Ovary (tissue), 7 donors: ENCODE measurements at regions not wholly inside any gene's neighbourhood (a gene's known extent, or its start where the extent isn't known, plus 50 kb on each side); places are given as distances from the start of the nearest gene placed in this dataset.

Experiments used
- DNase-seq, 5 donors: peaks; one replicate each; pipeline ENCODE4 v3.0.0-alpha.2; 2019 to 2020
- H3K27ac ChIP-seq, 2 donors: fragments of 200-600 bp; one replicate each; pipeline versions ENCODE4 v1.5.1 to v1.8.0; 2019 to 2022
- H3K27me3 ChIP-seq: fragments of 200-600 bp; one replicate; pipeline ENCODE4 v1.8.0; 2022
- H3K36me3 ChIP-seq: fragments of 200-600 bp; sonication (generic); one replicate; pipeline ENCODE4 v1.5.1; 2019
- H3K4me1 ChIP-seq: one replicate; pipeline ENCODE4 v1.8.1; 2013; ENCODE audit warnings: mild to moderate bottlenecking, moderate library complexity; ENCODE audit not compliant: insufficient read depth
- H3K4me3 ChIP-seq: fragments of 200-600 bp; sonication (generic); one replicate; pipeline ENCODE4 v1.5.1; 2017
- H3K9me3 ChIP-seq, 2 donors: fragments of 200-600 bp in 1 of 2; sonication (generic) in 1 of 2; one replicate each; pipeline versions ENCODE4 v1.5.1 to v1.8.1; 2013 to 2019; ENCODE audit warnings: mild to moderate bottlenecking in 1 of 2, moderate library complexity in 1 of 2
- CTCF ChIP-seq, 3 donors: fragments of 450-650 bp in 2 of 3; fragments of 200-600 bp in 1 of 3; IDR thresholded peaks; one replicate each; pipeline versions ENCODE4 v1.5.1 to v1.8.0; 2016 to 2022; ENCODE audit warnings: antibody characterized with exemption in 3 of 3, mild to moderate bottlenecking in 1 of 3
- EP300 ChIP-seq: sonication (generic); formaldehyde crosslinking; IDR thresholded peaks from one replicate; pipeline ENCODE4 v1.6.1; 2017; ENCODE audit warnings: antibody characterized with exemption
- POLR2A ChIP-seq: fragments of 450-650 bp; IDR thresholded peaks from one replicate; pipeline ENCODE4 v1.6.1; 2017; ENCODE audit warnings: antibody characterized with exemption, mild to moderate bottlenecking, moderate library complexity
- WGBS, 3 donors: extraction: QIAGEN DNeasy Blood & Tissue Kit in 1 of 3; methylation state at CpG; one replicate each; pipeline versions ENCODE4 v1.1.5 to v1.1.7; 2013 to 2017; 5-methylcytosine and 5-hydroxymethylcytosine counted together
- intact Hi-C, 4 donors: fragments of 100-400 bp; cut with DNase I; formaldehyde crosslinking; loops; one replicate each; pipeline versions ENCODE4 v1.11.0 to v1.15.1; 2022 to 2023
- donor health status: DM: no; HTN: no; CAD: no; lungs with moderate emphysema.
- donor health status: DM: no; HTN: no; CAD: no.
- donor health status: Bipolar disorder and iron deficiency.
- donor health status: DM: no; HTN: no; CAD: no.
- donor health status: DM: yes; HTN: yes; CAD: no.

- TF ChIP-seq POLR2A = no peak
- no peak for TF ChIP-seq CTCF (IDR thresholded peaks at IDR 0.05)
- no peak for TF ChIP-seq EP300
- no peak for DNase-seq
- Histone ChIP-seq H3K4me3 (no peak overlapping the region), H3K36me3 (no peaks in the 10 kb centered on the region), H3K4me1 (no peaks in the 10 kb centered on the region), H3K27ac (no peak overlapping the region), H3K27me3 (no peaks in the 10 kb centered on the region), H3K9me3 (no peaks in the 10 kb centered on the region)
- intact Hi-C loops = no loop called here
- 31 to 48% (median 38%) methylated on average over 2 of the region's 2 CpGs for WGBS, 3 donors
Measured at GRCh38 chr18:28766027-28766426, 589.1 kb upstream of the CDH2 start.

GRCh38 chr18:28760299-28760698, 583.4 kb upstream of the CDH2 start:
- no peak for DNase-seq
- no peaks in the 10 kb centered on the region for H3K36me3 ChIP-seq
- TF ChIP-seq EP300 = no peak
- no peak for TF ChIP-seq POLR2A
- TF ChIP-seq CTCF (IDR thresholded peaks at IDR 0.05) = no peak
- H3K4me3 ChIP-seq = no peak overlapping the region
- no peak overlapping the region for H3K27ac ChIP-seq
- no peaks in the 10 kb centered on the region for H3K4me1 ChIP-seq
- WGBS, 3 donors = 86 to 88% (median 87%) methylated on average over 5 of the region's 5 CpGs
- intact Hi-C loops = no loop called here
- no peaks in the 10 kb centered on the region for H3K27me3 ChIP-seq
- H3K9me3 ChIP-seq = no peaks in the 10 kb centered on the region

- intact Hi-C loops = no loop called here
- no peaks in the 10 kb centered on the region for H3K4me1 ChIP-seq
- H3K4me3 ChIP-seq = no peak overlapping the region
- no peak overlapping the region for H3K27ac ChIP-seq
- DNase-seq = no peak
- H3K36me3 ChIP-seq = no peaks in the 10 kb centered on the region
- H3K9me3 ChIP-seq = no peaks in the 10 kb centered on the region
- 91 to 94% (median 94%) methylated on average over 3 of the region's 3 CpGs for WGBS, 3 donors
- H3K27me3 ChIP-seq = no peaks in the 10 kb centered on the region
- TF ChIP-seq CTCF (IDR thresholded peaks at IDR 0.05) = no peak
- no peak for TF ChIP-seq EP300
- TF ChIP-seq POLR2A = no peak
Measured at GRCh38 chr18:28757466-28758008, 580.6 kb upstream of the CDH2 start.

- Histone ChIP-seq H3K9me3 (no peaks in the 10 kb centered on the region), H3K27me3 (no peaks in the 10 kb centered on the region), H3K4me1 (no peaks in the 10 kb centered on the region), H3K27ac (no peak overlapping the region), H3K4me3 (no peak overlapping the region), H3K36me3 (no peaks in the 10 kb centered on the region)
- intact Hi-C loops = no loop called here
- no peak for TF ChIP-seq EP300
- TF ChIP-seq CTCF (IDR thresholded peaks at IDR 0.05) = no peak
- TF ChIP-seq POLR2A = no peak
- DNase-seq = no peak
- WGBS, 3 donors = 89% methylated on average over 4 of the region's 4 CpGs
Measured at GRCh38 chr18:28743115-28743514, 566.2 kb upstream of the CDH2 start.

GRCh38 chr18:28740575-28740974, 563.6 kb upstream of the CDH2 start:
- Histone ChIP-seq H3K4me3 (no peak overlapping the region), H3K27me3 (no peaks in the 10 kb centered on the region), H3K27ac (no peak overlapping the region), H3K9me3 (no peaks in the 10 kb centered on the region), H3K36me3 (no peaks in the 10 kb centered on the region), H3K4me1 (no peaks in the 10 kb centered on the region)
- WGBS, 3 donors = 98 to 100% (median 99%) methylated on average over 1 of the region's 1 CpG
- no peak for DNase-seq
- TF ChIP-seq CTCF (IDR thresholded peaks at IDR 0.05) (no peak), EP300 (no peak), POLR2A (no peak)
- intact Hi-C loops = no loop called here
